WTC11 (cell line): ENCODE measurements at regions not wholly inside any gene's neighbourhood (a gene's known extent, or its start where the extent isn't known, plus 50 kb on each side); places are given as distances from the start of the nearest gene placed in this dataset.

Source experiments
- ATAC-seq: fragments of 200-7000 bp; cut with Tn5 transposase; 2 replicates; pipeline ENCODE4 v1.10.0; 2021; ENCODE audit warnings: mild to moderate bottlenecking, moderate library complexity
- CTCF ChIA-PET: fragments of 300-600 bp; sonication (Branson Sonifier 250); formaldehyde crosslinking; loops from one replicate; lab custom pipeline; 2021; ENCODE audit warnings: antibody characterized with exemption; lab: Charles Lee
- POLR2A ChIA-PET: fragments of 350-600 bp; sonication (Branson Sonifier 250); formaldehyde crosslinking; loops from one replicate; lab custom pipeline; 2021; ENCODE audit warnings: antibody characterized with exemption; lab: Charles Lee
- DNase-seq: peaks from one replicate; pipeline ENCODE4 v3.0.0; 2021; ENCODE audit warnings: low spot score
- H3K27ac Mint-ChIP-seq: 2 replicates; pipeline ENCODE4 v1.8.0; 2021; ENCODE audit warnings: mixed read lengths
- H3K27me3 Mint-ChIP-seq: 2 replicates; pipeline ENCODE4 v1.8.0; 2021; ENCODE audit warnings: low read depth, mild to moderate bottlenecking, moderate library complexity, mixed read lengths
- H3K36me3 Mint-ChIP-seq: 2 replicates; pipeline ENCODE4 v1.8.0; 2021; ENCODE audit warnings: mixed read lengths
- H3K4me1 Mint-ChIP-seq: 2 replicates; pipeline ENCODE4 v1.8.0; 2022; ENCODE audit warnings: mixed read lengths
- H3K4me3 Mint-ChIP-seq: 2 replicates; pipeline ENCODE4 v1.8.0; 2021; ENCODE audit warnings: mild to moderate bottlenecking, moderate library complexity, mixed read lengths
- H3K9me3 Mint-ChIP-seq: 2 replicates; pipeline ENCODE4 v1.8.0; 2021; ENCODE audit warnings: mixed read lengths
- ATF1 ChIP-seq: sonication (generic); formaldehyde crosslinking; IDR thresholded peaks from 2 replicates; pipeline ENCODE4 v1.8.1; 2023; ENCODE audit warnings: mild to moderate bottlenecking, moderate library complexity, missing genetic modification reagents
- CREB1 ChIP-seq: sonication (generic); formaldehyde crosslinking; IDR thresholded peaks from 2 replicates; pipeline ENCODE4 v1.8.0; 2023; ENCODE audit warnings: mild to moderate bottlenecking, missing genetic modification reagents
- CTCF ChIP-seq: fragments of 200-600 bp; IDR thresholded peaks from 2 replicates; pipeline ENCODE4 v1.8.0; 2022; ENCODE audit warnings: antibody characterized with exemption
- ELF4 ChIP-seq: sonication (generic); formaldehyde crosslinking; IDR thresholded peaks from 2 replicates; pipeline ENCODE4 v1.8.1; 2022; ENCODE audit warnings: low read depth, mild to moderate bottlenecking, moderate library complexity, missing genetic modification reagents
- ESRRA ChIP-seq: sonication (generic); formaldehyde crosslinking; IDR thresholded peaks from 2 replicates; pipeline ENCODE4 v1.8.1; 2022; ENCODE audit warnings: mild to moderate bottlenecking, missing genetic modification reagents, borderline replicate concordance
- GRHL2 ChIP-seq: fragments of 250-450 bp; sonication (Bioruptor Pico); IDR thresholded peaks from 2 replicates; pipeline ENCODE4 v1.8.0; 2022; ENCODE audit warnings: mild to moderate bottlenecking, moderate library complexity; ENCODE audit not compliant: insufficient replicate concordance, severe bottlenecking
- HMGXB4 ChIP-seq: sonication (generic); formaldehyde crosslinking; IDR thresholded peaks from 2 replicates; pipeline ENCODE4 v1.8.1; 2023; ENCODE audit warnings: mild to moderate bottlenecking, moderate library complexity, missing genetic modification reagents
- MAX ChIP-seq: sonication (generic); formaldehyde crosslinking; IDR thresholded peaks from 2 replicates; pipeline ENCODE4 v1.8.0; 2022; ENCODE audit warnings: mild to moderate bottlenecking, missing genetic modification reagents
- NFYB ChIP-seq: sonication (generic); formaldehyde crosslinking; conservative IDR thresholded peaks from 2 replicates; pipeline ENCODE4 v1.8.0; 2022; ENCODE audit warnings: low read depth, missing genetic modification reagents
- NR2C2 ChIP-seq: sonication (generic); formaldehyde crosslinking; IDR thresholded peaks from 2 replicates; pipeline ENCODE4 v1.8.0; 2022; ENCODE audit warnings: mild to moderate bottlenecking, missing genetic modification reagents
- NR3C1 ChIP-seq: sonication (generic); formaldehyde crosslinking; conservative IDR thresholded peaks from 2 replicates; pipeline ENCODE4 v1.8.1; 2023; ENCODE audit warnings: low read depth, mild to moderate bottlenecking, missing genetic modification reagents
- SMAD3 ChIP-seq: sonication (generic); formaldehyde crosslinking; IDR thresholded peaks from 2 replicates; pipeline ENCODE4 v1.8.0; 2022; ENCODE audit warnings: missing genetic modification reagents, mild to moderate bottlenecking, borderline replicate concordance
- STAT6 ChIP-seq: sonication (generic); formaldehyde crosslinking; conservative IDR thresholded peaks from 2 replicates; pipeline ENCODE4 v1.8.1; 2023; ENCODE audit warnings: mild to moderate bottlenecking, low read depth, missing genetic modification reagents, moderate library complexity
- TCF7 ChIP-seq: sonication (generic); formaldehyde crosslinking; IDR thresholded peaks from 2 replicates; pipeline ENCODE4 v1.8.0; 2022; ENCODE audit warnings: mild to moderate bottlenecking, low read depth, missing genetic modification reagents, moderate library complexity
- ZNF263 ChIP-seq: sonication (generic); formaldehyde crosslinking; IDR thresholded peaks from 2 replicates; pipeline ENCODE4 v1.8.1; 2022; ENCODE audit warnings: low read depth, mild to moderate bottlenecking, moderate library complexity, missing genetic modification reagents
- TF ChIP-seq, protein P1 (sequence below): sonication (generic); formaldehyde crosslinking; conservative IDR thresholded peaks from 2 replicates; pipeline ENCODE4 v1.8.1; 2022; ENCODE audit warnings: mild to moderate bottlenecking, missing genetic modification reagents
- TF ChIP-seq, protein P2 (sequence below): fragments of 250-450 bp; sonication (Bioruptor Pico); IDR thresholded peaks from 2 replicates; pipeline ENCODE4 v1.9.0; 2021; ENCODE audit warnings: mild to moderate bottlenecking

DNA sequence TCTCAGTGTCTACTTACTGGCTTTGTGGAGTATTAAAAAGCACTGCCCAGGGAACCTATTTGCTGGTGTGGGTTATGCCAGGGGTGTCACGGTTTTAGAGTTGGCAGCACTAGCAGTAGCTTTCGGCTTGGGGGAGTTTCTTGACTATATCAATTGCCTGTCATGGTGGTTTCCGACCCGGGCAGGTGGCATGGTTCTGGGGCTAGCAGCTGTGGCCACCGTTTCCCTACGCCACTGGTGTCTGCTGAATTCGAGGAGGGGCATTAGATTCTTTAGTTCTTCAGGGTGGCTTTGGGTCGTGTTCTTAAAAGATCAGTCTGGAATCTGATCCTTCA, 55.6 kb upstream of the FOXC1 start:
- TF ChIP-seq ATF1 (CRISPR knock-in tag), result no peak
- no peak for TF ChIP-seq SMAD3 (CRISPR knock-in tag)
- no peak for TF ChIP-seq MAX
- no peak for TF ChIP-seq GRHL2 (CRISPR knock-in tag)
- H3K36me3 Mint-ChIP-seq, result no peaks in the 10 kb centered on the region
- peaks cover 16% of the 10 kb centered on the region for H3K4me1 Mint-ChIP-seq
- ChIA-PET POLR2A (no interaction called here), CTCF (interaction anchor here (0.8 to 1.4 kb wide), 7 partner anchors 16 to 1184 kb away, joined by 3 to 8 read pairs (median 5); no protein-coding TSS in a partner anchor)
- no peaks in the 10 kb centered on the region; the same call in 1 of the 2 replicates for H3K9me3 Mint-ChIP-seq
- H3K27me3 Mint-ChIP-seq, result peaks cover 27% of the 10 kb centered on the region
- DNase-seq (no peak), ATAC-seq (no peak)
- H3K4me3 Mint-ChIP-seq, result peak overlapping the region; percentile 69
- H3K27ac Mint-ChIP-seq, result no peak overlapping the region

DNA sequence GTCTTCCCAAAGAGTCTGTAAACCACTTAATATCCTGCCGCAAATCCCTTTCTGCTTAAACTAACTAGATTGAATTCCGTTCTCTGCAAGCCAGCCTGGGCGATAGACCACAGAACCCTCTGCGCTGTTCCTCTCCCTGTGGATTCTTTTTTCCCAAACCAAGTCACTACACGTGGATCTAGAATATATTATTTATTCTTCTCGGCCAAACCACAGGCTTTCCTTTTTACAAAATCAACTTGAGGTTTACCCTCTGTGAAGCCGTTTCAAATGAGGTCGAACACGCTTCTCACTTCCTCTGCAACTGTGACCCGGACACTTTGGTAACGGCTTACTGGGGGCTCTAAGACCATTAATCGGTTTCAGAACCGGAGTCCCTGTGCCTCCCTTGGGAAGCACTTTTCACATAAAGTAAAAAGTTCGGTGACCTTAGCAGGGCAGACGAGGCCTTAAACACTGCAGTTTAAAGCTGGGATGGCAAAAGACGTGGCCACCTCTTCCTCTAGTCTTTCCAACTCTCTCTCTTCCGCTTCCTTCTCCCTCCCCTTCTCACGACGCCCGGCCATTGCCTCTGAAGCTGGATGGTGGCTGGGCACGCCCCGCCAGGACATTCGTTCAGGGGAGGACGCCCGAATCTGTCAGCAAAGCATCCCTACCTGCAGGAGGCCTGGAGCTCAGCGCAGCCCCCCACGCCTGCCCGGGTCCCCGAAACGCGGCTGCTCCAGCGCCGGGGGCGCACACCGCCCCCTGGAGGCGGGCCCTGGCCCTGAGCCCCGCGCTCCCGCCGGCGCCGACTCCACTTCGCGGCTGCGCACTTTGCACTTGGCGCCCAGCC, 55.0 kb upstream of the FOXC1 start:
- Mint-ChIP-seq H3K36me3 (no peaks in the 10 kb centered on the region), H3K4me1 (peaks cover 16% of the 10 kb centered on the region), H3K27ac (no peak overlapping the region), H3K9me3 (no peaks in the 10 kb centered on the region; the same call in 1 of the 2 replicates), H3K27me3 (peaks cover 27% of the 10 kb centered on the region), H3K4me3 (peak overlapping the region; percentile 69)
- POLR2A ChIA-PET, result no interaction called here
- CTCF ChIA-PET, result interaction anchor here (0.6 to 1.4 kb wide), 20 partner anchors 9 to 1184 kb away, joined by 3 to 12 read pairs (median 4); no protein-coding TSS in a partner anchor
- ATAC-seq (peak; percentile 79), DNase-seq (peak; percentile 60)
- TF ChIP-seq ZNF263 (CRISPR knock-in tag) (no peak), CREB1 (CRISPR knock-in tag) (no peak), ESRRA (no peak), HMGXB4 (CRISPR knock-in tag) (peak; percentile 74; the same call in 1 of the 2 replicates), CTCF (peak; percentile 75), STAT6 (CRISPR knock-in tag) (no peak), TCF7 (CRISPR knock-in tag) (no peak), NFYB (no peak), MAX (0 out of 2 replicates have a peak, but pooled peaks have one; percentile 45), NR3C1 (CRISPR knock-in tag) (no peak), NR2C2 (CRISPR knock-in tag) (no peak), ELF4 (CRISPR knock-in tag) (no peak)
- TF ChIP-seq, protein P1, sequence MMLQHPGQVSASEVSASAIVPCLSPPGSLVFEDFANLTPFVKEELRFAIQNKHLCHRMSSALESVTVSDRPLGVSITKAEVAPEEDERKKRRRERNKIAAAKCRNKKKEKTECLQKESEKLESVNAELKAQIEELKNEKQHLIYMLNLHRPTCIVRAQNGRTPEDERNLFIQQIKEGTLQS (CRISPR knock-in tag), result no peak
- TF ChIP-seq, protein P2, sequence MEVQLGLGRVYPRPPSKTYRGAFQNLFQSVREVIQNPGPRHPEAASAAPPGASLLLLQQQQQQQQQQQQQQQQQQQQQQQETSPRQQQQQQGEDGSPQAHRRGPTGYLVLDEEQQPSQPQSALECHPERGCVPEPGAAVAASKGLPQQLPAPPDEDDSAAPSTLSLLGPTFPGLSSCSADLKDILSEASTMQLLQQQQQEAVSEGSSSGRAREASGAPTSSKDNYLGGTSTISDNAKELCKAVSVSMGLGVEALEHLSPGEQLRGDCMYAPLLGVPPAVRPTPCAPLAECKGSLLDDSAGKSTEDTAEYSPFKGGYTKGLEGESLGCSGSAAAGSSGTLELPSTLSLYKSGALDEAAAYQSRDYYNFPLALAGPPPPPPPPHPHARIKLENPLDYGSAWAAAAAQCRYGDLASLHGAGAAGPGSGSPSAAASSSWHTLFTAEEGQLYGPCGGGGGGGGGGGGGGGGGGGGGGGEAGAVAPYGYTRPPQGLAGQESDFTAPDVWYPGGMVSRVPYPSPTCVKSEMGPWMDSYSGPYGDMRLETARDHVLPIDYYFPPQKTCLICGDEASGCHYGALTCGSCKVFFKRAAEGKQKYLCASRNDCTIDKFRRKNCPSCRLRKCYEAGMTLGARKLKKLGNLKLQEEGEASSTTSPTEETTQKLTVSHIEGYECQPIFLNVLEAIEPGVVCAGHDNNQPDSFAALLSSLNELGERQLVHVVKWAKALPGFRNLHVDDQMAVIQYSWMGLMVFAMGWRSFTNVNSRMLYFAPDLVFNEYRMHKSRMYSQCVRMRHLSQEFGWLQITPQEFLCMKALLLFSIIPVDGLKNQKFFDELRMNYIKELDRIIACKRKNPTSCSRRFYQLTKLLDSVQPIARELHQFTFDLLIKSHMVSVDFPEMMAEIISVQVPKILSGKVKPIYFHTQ (CRISPR knock-in tag), result no peak
